Spleen (tissue), 11 donors: ENCODE measurements at regions not wholly inside any gene's neighbourhood (a gene's known extent, or its start where the extent isn't known, plus 50 kb on each side); places are given as distances from the start of the nearest gene placed in this dataset.

Experiments used
- DNase-seq: peaks from one replicate; pipeline ENCODE4 v3.0.0-alpha.2; 2020
- H3K27ac ChIP-seq, 8 donors: fragments of 200-600 bp; sonication (generic) in 7 of 8; 1 replicate in 4 of 8; 2 replicates in 4 of 8; pipeline versions ENCODE4 v1.5.0 to v1.8.0; 2016 to 2021; ENCODE audit warnings: inconsistent platforms in 4 of 8, mild to moderate bottlenecking in 4 of 8, moderate library complexity in 1 of 8
- H3K27me3 ChIP-seq, 7 donors: fragments of 200-600 bp; sonication (generic) in 6 of 7; replicated peaks in 1 of 7; 1 replicate in 4 of 7; 2 replicates in 3 of 7; pipeline versions ENCODE4 v1.5.0 to v1.8.0; 2016 to 2021; ENCODE audit warnings: inconsistent platforms in 3 of 7, mild to moderate bottlenecking in 1 of 7
- H3K36me3 ChIP-seq, 6 donors: fragments of 200-600 bp; sonication (generic) in 5 of 6; 1 replicate in 4 of 6; 2 replicates in 2 of 6; pipeline versions ENCODE4 v1.5.0 to v1.8.0; 2016 to 2021; ENCODE audit warnings: inconsistent platforms in 2 of 6
- H3K4me1 ChIP-seq, 6 donors: fragments of 200-600 bp; sonication (generic) in 5 of 6; 1 replicate in 3 of 6; 2 replicates in 3 of 6; pipeline versions ENCODE4 v1.5.0 to v1.8.0; 2016 to 2021; ENCODE audit warnings: inconsistent platforms in 3 of 6
- H3K4me3 ChIP-seq, 8 donors: fragments of 200-600 bp; sonication (generic) in 7 of 8; 1 replicate in 4 of 8; 2 replicates in 4 of 8; pipeline versions ENCODE4 v1.5.0 to v1.8.0; 2016 to 2021; ENCODE audit warnings: inconsistent platforms in 4 of 8, mild to moderate bottlenecking in 4 of 8, moderate library complexity in 2 of 8
- H3K9me3 ChIP-seq, 8 donors: fragments of 200-600 bp; sonication (generic) in 7 of 8; 1 replicate in 4 of 8; 2 replicates in 4 of 8; pipeline versions ENCODE4 v1.5.0 to v1.8.0; 2016 to 2021; ENCODE audit warnings: inconsistent platforms in 4 of 8
- CTCF ChIP-seq, 11 experiments: fragments of 200-600 bp in 7 of 11; fragments of 450-650 bp in 4 of 11; sonication (generic) in 4 of 11; IDR thresholded peaks in 8 of 11; conservative IDR thresholded peaks in 3 of 11; 1 replicate in 7 of 11; 2 replicates in 4 of 11; pipeline versions ENCODE4 v1.4.0 to v1.8.0; 2016 to 2021; ENCODE audit warnings: antibody characterized with exemption in 11 of 11, inconsistent platforms in 4 of 11, mild to moderate bottlenecking in 1 of 11
- POLR2A ChIP-seq, 3 donors: fragments of 450-650 bp; IDR thresholded peaks; one replicate each; pipeline ENCODE4 v1.5.1; 2017; ENCODE audit warnings: antibody characterized with exemption in 3 of 3, mild to moderate bottlenecking in 1 of 3
- POLR2AphosphoS5 ChIP-seq, 3 donors: sonication (generic); formaldehyde crosslinking; IDR thresholded peaks; one replicate each; pipeline ENCODE4 v1.5.1; 2017; ENCODE audit warnings: antibody characterized with exemption in 3 of 3
- WGBS, 5 donors: extraction: QIAGEN DNeasy Blood & Tissue Kit in 3 of 5; methylation state at CpG; one replicate each; pipeline versions ENCODE4 v1.1.5 to v1.1.7; 2013 to 2018; 5-methylcytosine and 5-hydroxymethylcytosine counted together
- intact Hi-C: fragments of 100-400 bp; cut with DNase I; formaldehyde crosslinking; loops from one replicate; pipeline ENCODE4 v1.15.0; 2023; ENCODE audit warnings: low total_unique reads
- donor health status: healthy with polysubstance abuse.
- donor health status: DM: no; HTN: no; CAD: no; lungs with moderate emphysema.
- donor health status: DM: no; HTN: no; CAD: no.
- donor health status: Bipolar disorder and iron deficiency.
- donor health status: healthy.
- donor health status: DM: no; HTN: no; CAD: no.
- donor health status: DM: yes; HTN: yes; CAD: no.

GRCh38 chr13:78836238-78836784 is 177.4 kb upstream of the OBI1 start:
- Histone ChIP-seq H3K4me3 (no peak overlapping the region), H3K27ac (no peak overlapping the region), H3K27me3 (no peaks in the 10 kb centered on the region), H3K4me1 (no peaks in the 10 kb centered on the region), H3K9me3 (no peaks in the 10 kb centered on the region), H3K36me3 (no peaks in the 10 kb centered on the region)
- DNase-seq: no peak
- 66 to 79% (median 75%) methylated on average over 3 of the region's 3 CpGs for WGBS, 5 donors
- intact Hi-C loops: no loop called here
- TF ChIP-seq CTCF (IDR thresholded peaks at IDR 0.05 in 8 of 11, conservative IDR thresholded peaks at IDR 0.05 in 3 of 11) (no peak), POLR2A (IDR thresholded peaks at IDR 0.05) (no peak), POLR2AphosphoS5 (IDR thresholded peaks at IDR 0.05) (no peak)

- H3K27me3 ChIP-seq: peaks cover 0 to 7% (median 0%) of the 10 kb centered on the region in 7 donors
- WGBS, 5 donors: 82 to 92% (median 86%) methylated on average over 3 of the region's 3 CpGs
- intact Hi-C loops: no loop called here
- no peak for DNase-seq
- no peaks in the 10 kb centered on the region for H3K4me1 ChIP-seq
- TF ChIP-seq CTCF (IDR thresholded peaks at IDR 0.05 in 8 of 11, conservative IDR thresholded peaks at IDR 0.05 in 3 of 11): no peak
- TF ChIP-seq POLR2A (IDR thresholded peaks at IDR 0.05): no peak
- TF ChIP-seq POLR2AphosphoS5 (IDR thresholded peaks at IDR 0.05): no peak
- H3K9me3 ChIP-seq: no peaks in the 10 kb centered on the region
- H3K4me3 ChIP-seq: no peak overlapping the region
- H3K27ac ChIP-seq: no peak overlapping the region
- H3K36me3 ChIP-seq: no peaks in the 10 kb centered on the region
Measured at GRCh38 chr13:78832461-78832860, 173.5 kb upstream of the OBI1 start.

- WGBS, 5 donors: 64 to 94% (median 83%) methylated on average over 1 of the region's 1 CpG
- Histone ChIP-seq H3K27ac (no peak overlapping the region), H3K36me3 (no peaks in the 10 kb centered on the region), H3K9me3 (no peaks in the 10 kb centered on the region), H3K4me3 (no peak overlapping the region), H3K4me1 (no peaks in the 10 kb centered on the region), H3K27me3 (peaks cover 0 to 7% (median 0%) of the 10 kb centered on the region in 7 donors)
- intact Hi-C loops: no loop called here
- TF ChIP-seq POLR2AphosphoS5 (IDR thresholded peaks at IDR 0.05): no peak
- no peak for TF ChIP-seq POLR2A (IDR thresholded peaks at IDR 0.05)
- TF ChIP-seq CTCF (IDR thresholded peaks at IDR 0.05 in 8 of 11, conservative IDR thresholded peaks at IDR 0.05 in 3 of 11): no peak
- no peak for DNase-seq
Measured at GRCh38 chr13:78830508-78830907, 171.6 kb upstream of the OBI1 start.

- intact Hi-C loops: no loop called here
- peaks cover 0 to 7% (median 0%) of the 10 kb centered on the region in 7 donors for H3K27me3 ChIP-seq
Measured at GRCh38 chr13:78829821-78830220, 170.9 kb upstream of the OBI1 start.

More at GRCh38 chr13:78829821-78830220, 170.9 kb upstream of the OBI1 start:
- Histone ChIP-seq H3K9me3 (no peaks in the 10 kb centered on the region), H3K27ac (no peak overlapping the region), H3K4me1 (no peaks in the 10 kb centered on the region), H3K4me3 (no peak overlapping the region), H3K36me3 (no peaks in the 10 kb centered on the region)
- DNase-seq: no peak
- TF ChIP-seq POLR2A (IDR thresholded peaks at IDR 0.05) (no peak), CTCF (IDR thresholded peaks at IDR 0.05 in 8 of 11, conservative IDR thresholded peaks at IDR 0.05 in 3 of 11) (no peak), POLR2AphosphoS5 (IDR thresholded peaks at IDR 0.05) (no peak)
